ENCODE measurements at regions not wholly inside any gene's neighbourhood (a gene's known extent, or its start where the extent isn't known, plus 50 kb on each side); places are given as distances from the start of the nearest gene placed in this dataset.

DNA sequence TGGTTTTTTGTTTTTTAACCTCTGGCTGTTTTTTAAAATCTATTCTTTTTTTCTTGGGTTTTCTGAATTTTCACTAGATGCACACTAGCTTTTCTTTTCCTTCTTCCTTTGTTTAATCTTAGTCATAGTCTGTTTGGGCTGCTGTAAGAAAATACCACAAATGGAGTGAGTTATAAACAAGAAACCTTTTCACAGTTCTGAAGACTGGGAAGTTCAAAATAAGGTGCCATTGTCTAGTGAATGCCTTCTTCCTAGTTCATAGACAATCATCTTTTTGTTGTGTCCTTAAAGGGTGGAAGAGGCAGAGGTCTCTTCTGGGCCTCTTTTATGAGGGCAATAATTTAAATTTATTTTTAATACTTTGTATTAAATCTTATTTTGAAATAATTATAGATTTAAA is 532.9 kb upstream of the ANO5 start:
- TF ChIP-seq CTCF (IDR thresholded peaks at IDR 0.05; ENCODE audit: poor library complexity, severe bottlenecking), result no peak
- Histone ChIP-seq H3K27ac (ENCODE audit: poor library complexity, severe bottlenecking) (no peak overlapping the region), H3K9me3 (ENCODE audit: severe bottlenecking) (no peaks in the 10 kb centered on the region), H3K4me1 (ENCODE audit: insufficient read depth, poor library complexity, severe bottlenecking) (no peaks in the 10 kb centered on the region), H3K27me3 (ENCODE audit: insufficient read depth, poor library complexity, severe bottlenecking) (no peaks in the 10 kb centered on the region), H3K4me3 (ENCODE audit: severe bottlenecking) (no peak overlapping the region), H3K36me3 (ENCODE audit: low read depth) (no peaks in the 10 kb centered on the region)
- ATAC-seq (ENCODE audit: low read depth) (no peak), DNase-seq (ENCODE audit: low spot score) (no peak)

DNA sequence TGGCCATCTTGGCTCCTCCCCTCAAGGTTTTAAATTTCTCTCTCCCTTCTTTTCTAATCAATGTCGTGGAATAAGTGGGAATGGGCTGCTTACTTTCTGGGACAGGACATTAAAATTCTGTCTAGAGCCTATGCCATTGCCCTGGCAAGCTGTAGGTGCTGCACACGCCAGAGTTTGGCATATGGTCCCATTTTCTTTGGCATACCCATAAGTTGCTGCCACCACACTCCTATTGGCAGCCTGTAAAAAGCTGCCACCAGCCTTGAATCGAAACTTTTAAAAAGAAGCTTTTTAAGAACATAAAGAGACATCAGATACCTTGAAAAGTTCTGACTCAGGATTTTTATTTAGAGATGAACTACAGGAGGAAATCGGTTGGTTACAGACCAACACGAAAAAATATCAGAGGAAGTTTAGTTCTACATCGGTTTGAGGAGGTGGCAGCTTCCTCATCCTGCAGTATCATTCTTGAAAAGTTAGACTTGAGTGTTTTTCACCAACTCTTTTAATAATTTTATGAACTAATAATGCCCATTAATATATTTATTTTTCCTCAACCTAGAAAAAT is 517.8 kb upstream of the ANO5 start:
- TF ChIP-seq CTCF (IDR thresholded peaks at IDR 0.05; ENCODE audit: poor library complexity, severe bottlenecking), result no peak
- no peak for DNase-seq (ENCODE audit: low spot score)
- Histone ChIP-seq H3K4me1 (ENCODE audit: insufficient read depth, poor library complexity, severe bottlenecking) (no peaks in the 10 kb centered on the region), H3K27me3 (ENCODE audit: insufficient read depth, poor library complexity, severe bottlenecking) (no peaks in the 10 kb centered on the region), H3K4me3 (ENCODE audit: severe bottlenecking) (no peak overlapping the region), H3K27ac (ENCODE audit: poor library complexity, severe bottlenecking) (no peak overlapping the region), H3K9me3 (ENCODE audit: severe bottlenecking) (no peaks in the 10 kb centered on the region), H3K36me3 (ENCODE audit: low read depth) (no peaks in the 10 kb centered on the region)
- ATAC-seq (ENCODE audit: low read depth), result no peak

GRCh38 chr11:21687643-21688042 is 505.2 kb upstream of the ANO5 start:
- Histone ChIP-seq H3K9me3 (ENCODE audit: severe bottlenecking) (no peaks in the 10 kb centered on the region), H3K4me1 (ENCODE audit: insufficient read depth, poor library complexity, severe bottlenecking) (no peaks in the 10 kb centered on the region), H3K36me3 (ENCODE audit: low read depth) (no peaks in the 10 kb centered on the region), H3K4me3 (ENCODE audit: severe bottlenecking) (no peak overlapping the region), H3K27me3 (ENCODE audit: insufficient read depth, poor library complexity, severe bottlenecking) (no peaks in the 10 kb centered on the region), H3K27ac (ENCODE audit: poor library complexity, severe bottlenecking) (no peak overlapping the region)
- ATAC-seq (ENCODE audit: low read depth) (no peak), DNase-seq (ENCODE audit: low spot score) (no peak)
- no peak for TF ChIP-seq CTCF (IDR thresholded peaks at IDR 0.05; ENCODE audit: poor library complexity, severe bottlenecking)

GRCh38 chr11:21704539-21704938 is 488.3 kb upstream of the ANO5 start:
- H3K27ac ChIP-seq (ENCODE audit: poor library complexity, severe bottlenecking), result no peak overlapping the region
- no peak for ATAC-seq (ENCODE audit: low read depth)
- no peaks in the 10 kb centered on the region for H3K9me3 ChIP-seq (ENCODE audit: severe bottlenecking)
- no peak overlapping the region for H3K4me3 ChIP-seq (ENCODE audit: severe bottlenecking)
- TF ChIP-seq CTCF (IDR thresholded peaks at IDR 0.05; ENCODE audit: poor library complexity, severe bottlenecking), result no peak
- H3K4me1 ChIP-seq (ENCODE audit: insufficient read depth, poor library complexity, severe bottlenecking), result no peaks in the 10 kb centered on the region
- no peaks in the 10 kb centered on the region for H3K27me3 ChIP-seq (ENCODE audit: insufficient read depth, poor library complexity, severe bottlenecking)
- no peaks in the 10 kb centered on the region for H3K36me3 ChIP-seq (ENCODE audit: low read depth)
- DNase-seq (ENCODE audit: low spot score), result no peak

GRCh38 chr11:21707116-21707739 is 485.7 kb upstream of the ANO5 start:
- ATAC-seq (ENCODE audit: low read depth) (no peak), DNase-seq (ENCODE audit: low spot score) (no peak)
- no peaks in the 10 kb centered on the region for H3K9me3 ChIP-seq (ENCODE audit: severe bottlenecking)
- no peak for TF ChIP-seq CTCF (IDR thresholded peaks at IDR 0.05; ENCODE audit: poor library complexity, severe bottlenecking)
- no peaks in the 10 kb centered on the region for H3K4me1 ChIP-seq (ENCODE audit: insufficient read depth, poor library complexity, severe bottlenecking)
- H3K4me3 ChIP-seq (ENCODE audit: severe bottlenecking), result no peak overlapping the region
- no peaks in the 10 kb centered on the region for H3K36me3 ChIP-seq (ENCODE audit: low read depth)
- no peaks in the 10 kb centered on the region for H3K27me3 ChIP-seq (ENCODE audit: insufficient read depth, poor library complexity, severe bottlenecking)
- no peak overlapping the region for H3K27ac ChIP-seq (ENCODE audit: poor library complexity, severe bottlenecking)
